HAP-1 (cell line): ENCODE measurements at regions not wholly inside any gene's neighbourhood (a gene's known extent, or its start where the extent isn't known, plus 50 kb on each side); places are given as distances from the start of the nearest gene placed in this dataset.

Experiments
- DNase-seq, 2 experiments: peaks; one replicate each; pipeline ENCODE4 v3.0.0-alpha.2; 2016 to 2020; ENCODE audit warnings: low spot score in 2 of 2
- H3K27me3 ChIP-seq: fragments of 250-450 bp; sonication (Bioruptor Pico); 2 replicates; pipeline ENCODE4 v1.5.1; 2020; ENCODE audit warnings: low read depth, mild to moderate bottlenecking, moderate library complexity
- H3K36me3 ChIP-seq: fragments of 250-450 bp; sonication (Bioruptor Pico); replicated peaks from 2 replicates; pipeline ENCODE4 v1.5.1; 2020; ENCODE audit warnings: mild to moderate bottlenecking
- H3K4me1 ChIP-seq: fragments of 250-450 bp; sonication (Bioruptor Pico); 2 replicates; pipeline ENCODE4 v1.5.1; 2020; ENCODE audit warnings: mild to moderate bottlenecking
- H3K4me3 ChIP-seq: fragments of 250-450 bp; sonication (Bioruptor Pico); 2 replicates; pipeline ENCODE4 v1.5.1; 2020; ENCODE audit warnings: mild to moderate bottlenecking, moderate library complexity
- H3K9me3 ChIP-seq: fragments of 250-450 bp; sonication (Bioruptor Pico); 2 replicates; pipeline ENCODE4 v1.5.1; 2020; ENCODE audit warnings: mild to moderate bottlenecking, moderate library complexity
- in situ Hi-C: fragments of 300-500 bp; cut with MboI; formaldehyde crosslinking; loops from 3 replicates; pipeline ENCODE4 v1.14.3; 2020; ENCODE audit warnings: low sequenced_read_pairs, inconsistent platforms, mixed read lengths

- Histone ChIP-seq H3K4me3 (no peak overlapping the region), H3K4me1 (peaks cover 14% of the 10 kb centered on the region), H3K27me3 (no peaks in the 10 kb centered on the region), H3K9me3 (no peaks in the 10 kb centered on the region), H3K36me3 (no peaks in the 10 kb centered on the region)
- in situ Hi-C loops: no loop called here
- no peak for DNase-seq
Observed at GRCh38 chr3:187568171-187568570, 102.0 kb downstream of the SST start.

DNA sequence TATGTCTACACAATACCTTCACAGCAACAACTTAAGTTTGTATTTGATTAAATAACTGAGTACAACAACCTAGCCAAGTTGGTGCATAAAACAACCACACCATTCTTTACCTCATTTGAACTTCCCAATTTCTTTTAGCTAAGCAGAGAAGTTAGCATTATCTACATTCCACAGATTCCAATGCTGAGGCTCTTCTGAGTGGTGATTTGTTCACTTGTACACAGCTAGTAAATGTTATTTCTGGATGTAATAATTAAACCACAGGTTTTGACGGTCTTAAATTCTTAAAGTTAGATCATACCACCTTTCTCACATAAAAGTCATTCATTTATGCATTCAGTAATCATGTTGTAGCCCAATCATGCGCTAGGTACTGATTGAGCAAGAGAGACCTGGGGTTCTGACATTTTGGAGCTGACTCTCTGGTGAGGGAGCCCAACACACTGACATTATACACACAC is 102.5 kb downstream of the SST start:
- Histone ChIP-seq H3K4me3 (no peak overlapping the region), H3K36me3 (no peaks in the 10 kb centered on the region), H3K9me3 (no peaks in the 10 kb centered on the region), H3K27me3 (no peaks in the 10 kb centered on the region), H3K4me1 (peaks cover 14% of the 10 kb centered on the region)
- in situ Hi-C loops: no loop called here
- DNase-seq: peak; percentile 9 to 45

- H3K4me3 ChIP-seq: no peak overlapping the region
- DNase-seq: no peak
- in situ Hi-C loops: no loop called here
- H3K27me3 ChIP-seq: no peaks in the 10 kb centered on the region
- no peaks in the 10 kb centered on the region for H3K9me3 ChIP-seq
- H3K4me1 ChIP-seq: peaks cover 14% of the 10 kb centered on the region
- H3K36me3 ChIP-seq: no peaks in the 10 kb centered on the region
Observed at GRCh38 chr3:187567021-187567420, 103.2 kb downstream of the SST start.

DNA sequence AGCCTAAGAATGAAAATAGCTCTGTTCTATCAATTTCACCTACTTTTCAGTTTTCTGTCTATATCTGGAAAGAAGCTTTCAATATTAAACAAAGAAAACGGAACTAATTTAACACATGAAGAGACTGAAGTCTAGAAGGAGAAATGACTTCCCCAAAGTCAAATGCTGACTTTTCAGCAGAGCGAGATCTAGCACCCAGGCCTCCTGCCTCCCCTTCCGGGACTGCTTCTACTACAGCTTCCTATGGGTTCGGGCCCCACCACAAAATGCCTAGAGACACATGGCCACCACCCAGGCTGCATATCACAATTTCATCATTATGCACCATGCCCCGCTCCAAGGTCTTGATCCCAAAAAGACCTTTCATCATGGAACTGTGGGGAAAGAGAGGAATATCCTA is 104.5 kb downstream of the SST start:
- Histone ChIP-seq H3K4me1 (peaks cover 14% of the 10 kb centered on the region), H3K27me3 (no peaks in the 10 kb centered on the region)

GRCh38 chr3:187558990-187559389 is 111.2 kb downstream of the SST start:
- no peaks in the 10 kb centered on the region for H3K36me3 ChIP-seq
- no peak overlapping the region for H3K4me3 ChIP-seq
- no peaks in the 10 kb centered on the region for H3K9me3 ChIP-seq
- in situ Hi-C loops: no loop called here
- no peaks in the 10 kb centered on the region for H3K4me1 ChIP-seq
- H3K27me3 ChIP-seq: no peaks in the 10 kb centered on the region
- no peak for DNase-seq

More for the DNA sequence above, 104.5 kb downstream of the SST start:
- no peak overlapping the region for H3K4me3 ChIP-seq
- DNase-seq: no peak
- no peaks in the 10 kb centered on the region for H3K9me3 ChIP-seq
- in situ Hi-C loops: no loop called here
- no peaks in the 10 kb centered on the region for H3K36me3 ChIP-seq

GRCh38 chr3:187551416-187551815 is 118.8 kb downstream of the SST start:
- in situ Hi-C loops: no loop called here
- Histone ChIP-seq H3K4me3 (no peak overlapping the region), H3K27me3 (peaks cover 10% of the 10 kb centered on the region), H3K4me1 (no peaks in the 10 kb centered on the region), H3K36me3 (no peaks in the 10 kb centered on the region), H3K9me3 (no peaks in the 10 kb centered on the region)
- no peak for DNase-seq

- in situ Hi-C loops: no loop called here
- H3K27me3 ChIP-seq: peaks cover 10% of the 10 kb centered on the region
- H3K4me3 ChIP-seq: no peak overlapping the region
- no peaks in the 10 kb centered on the region for H3K4me1 ChIP-seq
- H3K36me3 ChIP-seq: no peaks in the 10 kb centered on the region
- DNase-seq: no peak
- no peaks in the 10 kb centered on the region for H3K9me3 ChIP-seq
Observed at GRCh38 chr3:187550446-187550845, 119.7 kb downstream of the SST start.

DNA sequence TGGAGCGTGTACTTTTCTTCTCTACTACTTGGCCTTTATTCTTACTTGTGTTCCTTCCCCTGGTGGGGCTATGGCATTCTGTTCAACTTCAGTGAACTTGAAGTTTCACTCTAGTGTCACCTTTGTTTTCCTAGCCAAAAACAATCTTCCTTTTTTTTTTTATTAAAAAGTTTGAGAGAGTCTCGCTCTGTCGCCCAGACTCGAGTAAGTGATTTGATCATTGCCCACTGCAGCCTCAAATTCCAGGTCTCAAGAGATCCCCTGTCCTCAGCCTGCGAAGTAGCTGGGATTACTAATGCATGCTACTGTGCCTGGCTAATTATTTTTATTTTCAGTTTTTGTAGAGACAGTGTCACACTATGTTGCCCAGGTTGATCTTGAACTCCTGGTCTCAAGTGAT is 124.8 kb downstream of the SST start:
- no peaks in the 10 kb centered on the region for H3K36me3 ChIP-seq
- H3K9me3 ChIP-seq: no peaks in the 10 kb centered on the region
- in situ Hi-C loops: no loop called here
- no peak overlapping the region for H3K4me3 ChIP-seq
- H3K4me1 ChIP-seq: no peaks in the 10 kb centered on the region
- peaks cover 4% of the 10 kb centered on the region for H3K27me3 ChIP-seq
- DNase-seq: no peak

DNA sequence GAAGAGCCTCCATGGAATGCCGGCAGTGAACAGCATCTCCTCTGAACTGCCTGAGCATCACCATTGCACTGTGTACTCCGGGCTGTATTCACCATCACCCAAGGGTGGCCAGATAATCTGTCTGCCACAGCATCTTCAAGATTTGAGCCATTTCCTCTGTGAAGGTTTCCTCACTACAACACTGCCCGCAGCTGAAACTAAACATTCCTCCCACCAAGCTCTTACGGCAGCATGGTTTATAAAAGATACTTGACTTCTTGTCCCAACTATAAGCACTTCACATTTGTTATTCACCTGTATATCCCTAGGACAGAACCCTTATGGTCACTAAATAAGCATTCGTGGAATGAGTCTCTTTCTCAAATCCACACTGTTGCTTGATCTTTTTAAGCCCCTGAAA is 125.9 kb downstream of the SST start:
- Histone ChIP-seq H3K4me1 (no peaks in the 10 kb centered on the region), H3K9me3 (no peaks in the 10 kb centered on the region), H3K36me3 (no peaks in the 10 kb centered on the region), H3K4me3 (no peak overlapping the region), H3K27me3 (peaks cover 2% of the 10 kb centered on the region; the same call in 1 of the 2 replicates)
- DNase-seq: no peak
- in situ Hi-C loops: no loop called here

DNA sequence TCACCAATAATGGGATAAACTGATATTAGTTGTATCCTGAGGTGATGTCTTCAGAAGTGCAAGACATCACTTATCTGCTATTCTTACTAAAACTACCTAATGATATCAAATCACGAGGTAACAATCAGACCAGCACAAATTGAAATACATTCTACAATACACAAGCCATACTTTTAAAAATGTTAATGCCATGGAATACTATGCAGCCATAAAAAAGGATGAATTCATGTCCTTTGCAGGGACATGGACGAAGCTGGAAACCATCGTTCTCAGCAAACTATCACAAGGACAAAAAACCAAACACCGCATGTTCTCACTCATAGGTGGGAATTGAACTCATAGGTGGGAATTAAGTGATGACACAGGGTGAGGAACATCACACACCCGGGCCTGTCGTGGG is 129.3 kb downstream of the SST start:
- no peaks in the 10 kb centered on the region for H3K9me3 ChIP-seq
- in situ Hi-C loops: no loop called here
- no peaks in the 10 kb centered on the region for H3K36me3 ChIP-seq
- H3K27me3 ChIP-seq: 0 out of 2 replicates have a peak, but pooled peaks cover 2% of the 10 kb centered on the region
- no peak overlapping the region for H3K4me3 ChIP-seq
- H3K4me1 ChIP-seq: no peaks in the 10 kb centered on the region
- no peak for DNase-seq

GRCh38 chr3:187536185-187536584 is 134.0 kb downstream of the SST start:
- H3K27me3 ChIP-seq: no peaks in the 10 kb centered on the region
- H3K4me1 ChIP-seq: no peaks in the 10 kb centered on the region
- H3K36me3 ChIP-seq: no peaks in the 10 kb centered on the region
- H3K9me3 ChIP-seq: no peaks in the 10 kb centered on the region
- no peak for DNase-seq
- no peak overlapping the region for H3K4me3 ChIP-seq
- in situ Hi-C loops: no loop called here

GRCh38 chr3:187533797-187534196 is 136.4 kb downstream of the SST start:
- Histone ChIP-seq H3K4me3 (no peak overlapping the region), H3K36me3 (no peaks in the 10 kb centered on the region), H3K4me1 (no peaks in the 10 kb centered on the region), H3K9me3 (no peaks in the 10 kb centered on the region), H3K27me3 (0 out of 2 replicates have a peak, but pooled peaks cover 3% of the 10 kb centered on the region)
- no peak for DNase-seq
- in situ Hi-C loops: no loop called here

GRCh38 chr3:187531831-187532230 is 138.4 kb downstream of the SST start:
- H3K4me1 ChIP-seq: no peaks in the 10 kb centered on the region
- H3K36me3 ChIP-seq: no peaks in the 10 kb centered on the region
- H3K27me3 ChIP-seq: 0 out of 2 replicates have a peak, but pooled peaks cover 3% of the 10 kb centered on the region
- in situ Hi-C loops: no loop called here
- DNase-seq: no peak
- H3K4me3 ChIP-seq: no peak overlapping the region
- no peaks in the 10 kb centered on the region for H3K9me3 ChIP-seq

- in situ Hi-C loops: no loop called here
- Histone ChIP-seq H3K36me3 (no peaks in the 10 kb centered on the region), H3K4me3 (no peak overlapping the region), H3K4me1 (peaks cover 6% of the 10 kb centered on the region), H3K27me3 (peaks cover 4% of the 10 kb centered on the region), H3K9me3 (no peaks in the 10 kb centered on the region)
- no peak for DNase-seq
Observed at GRCh38 chr3:187522890-187523289, 147.3 kb downstream of the SST start.

DNA sequence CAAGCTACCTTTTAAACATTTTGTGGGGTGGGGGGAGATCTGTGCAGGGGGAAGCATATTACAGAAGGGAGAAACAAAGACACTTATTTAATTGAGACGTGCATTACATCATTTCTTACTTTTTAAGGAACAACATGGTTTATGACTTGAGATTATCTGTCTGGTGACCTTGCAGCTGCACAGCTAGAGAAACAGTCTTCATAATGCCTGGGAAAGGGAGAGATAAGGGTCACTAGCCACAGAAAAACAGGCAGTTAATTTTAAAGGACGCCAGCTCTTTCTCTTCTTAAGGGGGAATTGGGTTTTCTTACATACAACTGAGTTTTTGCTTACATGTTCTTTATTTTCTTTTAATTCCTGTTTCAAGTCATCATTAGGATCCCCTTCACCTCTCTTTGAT is 147.9 kb downstream of the SST start:
- H3K4me1 ChIP-seq: peaks cover 6% of the 10 kb centered on the region
- in situ Hi-C loops: no loop called here
- H3K36me3 ChIP-seq: no peaks in the 10 kb centered on the region
- DNase-seq: no peak
- H3K27me3 ChIP-seq: peaks cover 4% of the 10 kb centered on the region
- H3K9me3 ChIP-seq: no peaks in the 10 kb centered on the region
- no peak overlapping the region for H3K4me3 ChIP-seq
